ENCODE measurements at regions not wholly inside any gene's neighbourhood (a gene's known extent, or its start where the extent isn't known, plus 50 kb on each side); places are given as distances from the start of the nearest gene placed in this dataset.
A peak's percentile ranks its signal among the peaks of the same experiment; 100 is the strongest.
"Not testable (repeated sequence)": the region's sequence is repeated elsewhere in the genome, so short reads cannot be mapped to it uniquely, and the experiment has no call there.

- ATAC-seq; intact Hi-C loops (cut with DNase I); H3K4me3 ChIP-seq (ENCODE audit: low read length); H3K27ac ChIP-seq (ENCODE audit: low read length); H3K27me3 ChIP-seq (ENCODE audit: control insufficient read depth, insufficient read depth); H3K9me3 ChIP-seq (ENCODE audit: control insufficient read depth, low read length); H3K4me1 ChIP-seq (ENCODE audit: control insufficient read depth, insufficient read depth, low read length): not testable (repeated sequence)
- peak in 1 of 3 donors; percentile 44 for DNase-seq
- 94% methylated on average over 19 of the region's 20 CpGs for WGBS
Observed at GRCh38 chrX:125255759-125256158, 63.9 kb upstream of the TEX13C start.

- H3K4me3 ChIP-seq (ENCODE audit: low read length): no peak overlapping the region
- 71% methylated on average over 6 of the region's 6 CpGs for WGBS
- H3K4me1 ChIP-seq (ENCODE audit: control insufficient read depth, insufficient read depth, low read length): no peaks in the 10 kb centered on the region
- DNase-seq: no peak
- intact Hi-C loops (cut with DNase I): no loop called here
- ATAC-seq: no peak
- H3K27me3 ChIP-seq (ENCODE audit: control insufficient read depth, insufficient read depth): no peaks in the 10 kb centered on the region
- H3K9me3 ChIP-seq (ENCODE audit: control insufficient read depth, low read length): no peaks in the 10 kb centered on the region
- no peak overlapping the region for H3K27ac ChIP-seq (ENCODE audit: low read length)
Observed at GRCh38 chrX:125262836-125263235, 56.8 kb upstream of the TEX13C start.

- 86% methylated on average over 4 of the region's 4 CpGs for WGBS
- no peak for ATAC-seq
Observed at GRCh38 chrX:125266153-125266660, 53.5 kb upstream of the TEX13C start.

More at GRCh38 chrX:125266153-125266660, 53.5 kb upstream of the TEX13C start:
- no peaks in the 10 kb centered on the region for H3K27me3 ChIP-seq (ENCODE audit: control insufficient read depth, insufficient read depth)
- H3K9me3 ChIP-seq (ENCODE audit: control insufficient read depth, low read length): no peaks in the 10 kb centered on the region
- intact Hi-C loops (cut with DNase I): no loop called here
- no peak for DNase-seq
- no peaks in the 10 kb centered on the region for H3K4me1 ChIP-seq (ENCODE audit: control insufficient read depth, insufficient read depth, low read length)
- no peak overlapping the region for H3K4me3 ChIP-seq (ENCODE audit: low read length)
- H3K27ac ChIP-seq (ENCODE audit: low read length): no peak overlapping the region

Measured in right cardiac atrium (tissue), 5 donors.